GM21737 (cell line): ENCODE measurements at regions not wholly inside any gene's neighbourhood (a gene's known extent, or its start where the extent isn't known, plus 50 kb on each side); places are given as distances from the start of the nearest gene placed in this dataset.
"Not testable (repeated sequence)": the region's sequence is repeated elsewhere in the genome, so short reads cannot be mapped to it uniquely, and the experiment has no call there.

Source experiments
- ATAC-seq: cut with Tn5 transposase; IDR thresholded peaks from one replicate; pipeline ENCODE4 v1.9.1; 2021; ENCODE audit warnings: mild to moderate bottlenecking, moderate library complexity; ENCODE audit not compliant: unreplicated experiment

GRCh38 chr2:21763501-21763900, 639.7 kb downstream of the TDRD15 start:
- ATAC-seq, result no peak

GRCh38 chr2:21770787-21771186, 647.0 kb downstream of the TDRD15 start:
- ATAC-seq, result no peak

GRCh38 chr2:21772624-21773023, 648.9 kb downstream of the TDRD15 start:
- ATAC-seq, result no peak

GRCh38 chr2:21773168-21773567, 649.4 kb downstream of the TDRD15 start:
- no peak for ATAC-seq

- ATAC-seq, result no peak
These were observed 651.1 kb downstream of the TDRD15 start for GRCh38 chr2:21774691-21775368.

GRCh38 chr2:21779786-21780185, 656.0 kb downstream of the TDRD15 start:
- no peak for ATAC-seq

- ATAC-seq, result no peak
These were observed 658.2 kb downstream of the TDRD15 start for GRCh38 chr2:21781962-21782361.

- ATAC-seq, result no peak
These were observed 659.1 kb downstream of the TDRD15 start for GRCh38 chr2:21782866-21783265.

GRCh38 chr2:21787941-21788340, 664.2 kb downstream of the TDRD15 start:
- ATAC-seq, result no peak

GRCh38 chr2:21790311-21790710, 666.5 kb downstream of the TDRD15 start:
- not testable (repeated sequence) for ATAC-seq

- no peak for ATAC-seq
These were observed 668.8 kb downstream of the TDRD15 start for GRCh38 chr2:21792571-21792970.

- no peak for ATAC-seq
These were observed 669.7 kb downstream of the TDRD15 start for GRCh38 chr2:21793461-21793860.

GRCh38 chr2:21794611-21795010, 670.8 kb downstream of the TDRD15 start:
- no peak for ATAC-seq

GRCh38 chr2:21800356-21800755, 676.6 kb downstream of the TDRD15 start:
- ATAC-seq, result no peak

- no peak for ATAC-seq
These were observed 679.8 kb downstream of the TDRD15 start for GRCh38 chr2:21803550-21803949.

- ATAC-seq, result no peak
These were observed 680.4 kb downstream of the TDRD15 start for GRCh38 chr2:21804151-21804550.

- no peak for ATAC-seq
These were observed 687.8 kb downstream of the TDRD15 start for GRCh38 chr2:21811541-21811940.

- ATAC-seq, result no peak
These were observed 689.0 kb downstream of the TDRD15 start for GRCh38 chr2:21812766-21813165.

GRCh38 chr2:21814588-21815149, 690.9 kb downstream of the TDRD15 start:
- ATAC-seq, result no peak

- ATAC-seq, result no peak
These were observed 694.5 kb downstream of the TDRD15 start for GRCh38 chr2:21818212-21818795.

- ATAC-seq, result no peak
These were observed 695.7 kb downstream of the TDRD15 start for GRCh38 chr2:21819454-21819853.

GRCh38 chr2:21820271-21820670, 696.5 kb downstream of the TDRD15 start:
- ATAC-seq, result no peak
